Prostate gland (tissue), 2 donors: ENCODE measurements at regions not wholly inside any gene's neighbourhood (a gene's known extent, or its start where the extent isn't known, plus 50 kb on each side); places are given as distances from the start of the nearest gene placed in this dataset.

Experiments
- POLR2A ChIP-seq: fragments of 450-650 bp; IDR thresholded peaks from one replicate; pipeline ENCODE4 v1.6.1; 2016; ENCODE audit warnings: antibody characterized with exemption, mild to moderate bottlenecking
- POLR2AphosphoS5 ChIP-seq: sonication (generic); formaldehyde crosslinking; IDR thresholded peaks from one replicate; pipeline ENCODE4 v1.6.1; 2017; ENCODE audit warnings: antibody characterized with exemption
- TF ChIP-seq, protein P1 (sequence below), 4 experiments: fragments of 200-600 bp in 2 of 4; fragments of 450-650 bp in 2 of 4; sonication (generic) in 2 of 4; IDR thresholded peaks; 1 replicate in 3 of 4; 2 replicates in 1 of 4; pipeline ENCODE4 v1.5.1; 2016 to 2019; ENCODE audit warnings: antibody characterized with exemption in 4 of 4, mild to moderate bottlenecking in 2 of 4, moderate library complexity in 2 of 4

DNA sequence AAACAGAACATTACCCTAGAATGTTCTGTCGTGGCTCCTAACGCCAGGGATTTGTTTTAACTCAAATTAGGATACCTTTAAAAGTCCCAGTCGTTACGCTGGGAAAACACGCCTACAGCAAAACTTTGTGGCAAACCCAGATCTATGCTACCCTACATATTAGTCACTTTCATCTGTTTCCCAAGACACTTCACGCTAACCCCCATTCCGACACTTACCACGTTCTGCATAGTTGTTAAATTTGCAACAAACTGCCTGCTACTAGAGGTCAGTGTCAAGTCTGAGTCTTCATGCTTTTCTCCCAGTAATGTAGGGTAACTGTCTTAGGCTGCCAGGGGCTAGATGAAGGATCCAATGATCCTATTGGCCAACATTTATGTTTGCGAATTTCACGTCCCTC is 140.3 kb downstream of the RASEF start:
- TF ChIP-seq POLR2A (no peak), POLR2AphosphoS5 (no peak)
- TF ChIP-seq, protein P1, sequence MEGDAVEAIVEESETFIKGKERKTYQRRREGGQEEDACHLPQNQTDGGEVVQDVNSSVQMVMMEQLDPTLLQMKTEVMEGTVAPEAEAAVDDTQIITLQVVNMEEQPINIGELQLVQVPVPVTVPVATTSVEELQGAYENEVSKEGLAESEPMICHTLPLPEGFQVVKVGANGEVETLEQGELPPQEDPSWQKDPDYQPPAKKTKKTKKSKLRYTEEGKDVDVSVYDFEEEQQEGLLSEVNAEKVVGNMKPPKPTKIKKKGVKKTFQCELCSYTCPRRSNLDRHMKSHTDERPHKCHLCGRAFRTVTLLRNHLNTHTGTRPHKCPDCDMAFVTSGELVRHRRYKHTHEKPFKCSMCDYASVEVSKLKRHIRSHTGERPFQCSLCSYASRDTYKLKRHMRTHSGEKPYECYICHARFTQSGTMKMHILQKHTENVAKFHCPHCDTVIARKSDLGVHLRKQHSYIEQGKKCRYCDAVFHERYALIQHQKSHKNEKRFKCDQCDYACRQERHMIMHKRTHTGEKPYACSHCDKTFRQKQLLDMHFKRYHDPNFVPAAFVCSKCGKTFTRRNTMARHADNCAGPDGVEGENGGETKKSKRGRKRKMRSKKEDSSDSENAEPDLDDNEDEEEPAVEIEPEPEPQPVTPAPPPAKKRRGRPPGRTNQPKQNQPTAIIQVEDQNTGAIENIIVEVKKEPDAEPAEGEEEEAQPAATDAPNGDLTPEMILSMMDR (IDR thresholded peaks at IDR 0.05): no peak
